K562 (cell line): ENCODE measurements at regions not wholly inside any gene's neighbourhood (a gene's known extent, or its start where the extent isn't known, plus 50 kb on each side); places are given as distances from the start of the nearest gene placed in this dataset.

Experiments used
- ATAC-seq: fragments of 200-7000 bp; cut with Tn5 transposase; 3 replicates; pipeline ENCODE4 v1.9.1; 2020; ENCODE audit warnings: moderate library complexity
- BruUV-seq: library from RNA; stranded (reverse); fragments of 400-500 nt; replicated peaks from 2 replicates; lab custom pipeline; 2021; lab: Mats Ljungman, UMichigan
- CTCF ChIA-PET: fragments of 300-600 bp; formaldehyde crosslinking; extraction: SDS; loops from one replicate; lab custom pipeline; 2021; ENCODE audit warnings: low intra/inter-chr PET ratio; lab: Yijun Ruan, JAX
- POLR2A ChIA-PET: fragments of 300-600, 350-650 bp; sonication (Branson Sonifier 250); formaldehyde crosslinking; extraction: SDS; loops from one replicate; lab custom pipeline; 2021; ENCODE audit warnings: antibody characterized with exemption, inconsistent platforms; lab: Yijun Ruan, JAX
- DNase-seq, 4 experiments: peaks; one replicate each; pipeline versions ENCODE4 v3.0.0 to v3.0.0-alpha.2; 2011 to 2018; ENCODE audit warnings: low spot score in 3 of 4, mixed read lengths in 3 of 4; ENCODE audit errors: extremely low read depth in 1 of 4
- FAIRE-seq: peaks from 2 replicates; lab custom pipeline; 2011; peaks lifted over from hg19 to GRCh38; lab: Jason Lieb, UNC
- H2AFZ ChIP-seq: 2 replicates; pipeline ENCODE4 v1.6.0; 2011; ENCODE audit warnings: low read depth, low read length, control low read depth, inconsistent platforms
- H3K27ac ChIP-seq: fragments of 200-600 bp; 3 replicates; pipeline ENCODE4 v1.8.0; 2011; ENCODE audit warnings: low read depth, mild to moderate bottlenecking, control low read depth, inconsistent platforms, low read length, moderate library complexity, mixed read lengths; ENCODE audit errors: extremely low read depth
- H3K27me3 ChIP-seq, 2 experiments: fragments of 300-600 bp in 1 of 2; 2 replicates in 1 of 2; 3 replicates in 1 of 2; pipeline versions ENCODE4 v1.6.0 to v1.8.0; 2011; ENCODE audit warnings: inconsistent platforms in 2 of 2, low read length in 2 of 2, mild to moderate bottlenecking in 1 of 2, mixed read lengths in 1 of 2, moderate library complexity in 1 of 2; ENCODE audit not compliant: control insufficient read depth in 2 of 2, insufficient read depth in 2 of 2
- H3K36me3 ChIP-seq: fragments of 300-600 bp; 3 replicates; pipeline ENCODE4 v1.8.0; 2011; ENCODE audit warnings: mild to moderate bottlenecking, low read length, inconsistent platforms; ENCODE audit not compliant: control insufficient read depth, insufficient read depth
- H3K4me1 ChIP-seq, 2 experiments: fragments of 200-600 bp in 1 of 2; replicated peaks in 1 of 2; 2 replicates in 1 of 2; 3 replicates in 1 of 2; pipeline versions ENCODE4 v1.5.1 to v1.8.0; 2011; ENCODE audit warnings: inconsistent platforms in 2 of 2, low read length in 2 of 2, mild to moderate bottlenecking in 1 of 2, mixed read lengths in 1 of 2, moderate library complexity in 1 of 2; ENCODE audit not compliant: control insufficient read depth in 2 of 2, insufficient read depth in 2 of 2
- H3K4me2 ChIP-seq: 2 replicates; pipeline ENCODE4 v1.6.1; 2011; ENCODE audit warnings: low read length, control low read depth, inconsistent platforms, mixed read lengths; ENCODE audit not compliant: insufficient read depth
- H3K4me3 ChIP-seq: fragments of 200-600 bp; sonication (generic), shearing (Covaris generic); 2 replicates; pipeline ENCODE4 v1.5.1; 2016; ENCODE audit warnings: control low read depth, inconsistent platforms
- H3K79me2 ChIP-seq: fragments of 200-600 bp; 3 replicates; pipeline ENCODE4 v1.8.0; 2011; ENCODE audit warnings: low read length, inconsistent platforms; ENCODE audit not compliant: control insufficient read depth, insufficient read depth
- H3K9ac ChIP-seq, 2 experiments: 2 replicates each; pipeline versions ENCODE4 v1.6.0 to v1.6.1; 2011; ENCODE audit warnings: low read depth in 2 of 2, low read length in 2 of 2, control low read depth in 1 of 2, inconsistent platforms in 1 of 2, mild to moderate bottlenecking in 1 of 2, mixed read lengths in 1 of 2; ENCODE audit not compliant: insufficient read depth in 1 of 2
- H3K9me1 ChIP-seq: one replicate; pipeline ENCODE4 v1.6.0; 2011; ENCODE audit warnings: inconsistent platforms, mild to moderate bottlenecking, low read length, moderate library complexity; ENCODE audit not compliant: control insufficient read depth, insufficient read depth
- H3K9me3 ChIP-seq: replicated peaks from 2 replicates; pipeline ENCODE4 v1.5.1; 2011; ENCODE audit warnings: low read depth, low read length, inconsistent platforms; ENCODE audit not compliant: control insufficient read depth, insufficient read depth
- H4K20me1 ChIP-seq: replicated peaks from 2 replicates; pipeline ENCODE4 v1.6.1; 2011; ENCODE audit warnings: low read length, inconsistent platforms, mixed read lengths; ENCODE audit not compliant: control insufficient read depth, insufficient read depth
- ADNP ChIP-seq: fragments of 200-800 bp; sonication (Bioruptor generic); IDR thresholded peaks from 2 replicates; pipeline ENCODE4 v1.6.1; 2016; ENCODE audit warnings: missing genetic modification characterization, missing compliant biosample characterization
- ARHGAP35 ChIP-seq: fragments of 450-650 bp; IDR thresholded peaks from 2 replicates; pipeline ENCODE4 v1.6.1; 2018; ENCODE audit not compliant: partially characterized antibody
- BDP1 ChIP-seq: IDR thresholded peaks from 3 replicates; pipeline ENCODE4 v1.6.1; 2011; ENCODE audit not compliant: insufficient read length, insufficient read depth
- FUS ChIP-seq: fragments of 200-400 bp; formaldehyde crosslinking; optimal IDR thresholded peaks from 2 replicates; pipeline ENCODE3; 2017; ENCODE audit warnings: low read depth, low read length
- LEF1 ChIP-seq: fragments of 450-650 bp; IDR thresholded peaks from 2 replicates; pipeline ENCODE4 v1.6.1; 2016; ENCODE audit warnings: mild to moderate bottlenecking
- MAFK ChIP-seq: IDR thresholded peaks from 2 replicates; pipeline ENCODE4 v1.6.1; 2011; ENCODE audit warnings: low read length, improper control_type of control experiment
- MBD2 ChIP-seq: sonication (generic); IDR thresholded peaks from 2 replicates; pipeline ENCODE4 v1.6.1; 2016; ENCODE audit warnings: low read depth, borderline replicate concordance
- MCM5 ChIP-seq: fragments of 450-650 bp; IDR thresholded peaks from 2 replicates; pipeline ENCODE4 v1.6.1; 2016; ENCODE audit warnings: low read depth
- PATZ1 ChIP-seq: fragments of 250-450 bp; sonication (Bioruptor Pico); IDR thresholded peaks from 2 replicates; pipeline ENCODE4 v1.5.0; 2020; ENCODE audit warnings: mild to moderate bottlenecking, borderline replicate concordance
- PHB2 ChIP-seq: fragments of 450-650 bp; IDR thresholded peaks from 2 replicates; pipeline ENCODE4 v1.6.1; 2017; ENCODE audit warnings: low read depth
- RBM15 ChIP-seq: fragments of 200-400 bp; formaldehyde crosslinking; IDR thresholded peaks from 2 replicates; pipeline ENCODE4 v1.6.1; 2018; ENCODE audit warnings: mild to moderate bottlenecking, low read length, moderate library complexity; ENCODE audit not compliant: insufficient read depth
- SMAD4 ChIP-seq: fragments of 250-450 bp; sonication (Bioruptor Pico); conservative IDR thresholded peaks from 2 replicates; pipeline ENCODE4 v1.8.0; 2021; ENCODE audit warnings: inconsistent platforms, mild to moderate bottlenecking, moderate library complexity
- SP2 ChIP-seq: IDR thresholded peaks from 2 replicates; pipeline ENCODE4 v1.6.1; 2011; ENCODE audit warnings: mild to moderate bottlenecking, low read depth, low read length, moderate library complexity; ENCODE audit not compliant: poor library complexity, severe bottlenecking; ENCODE audit errors: extremely low read depth
- STAG1 ChIP-seq: sonication (generic); formaldehyde crosslinking; IDR thresholded peaks from 2 replicates; pipeline ENCODE4 v1.5.0; 2020; ENCODE audit warnings: missing genetic modification reagents, borderline replicate concordance
- TSC22D4 ChIP-seq: fragments of 450-650 bp; IDR thresholded peaks from 2 replicates; pipeline ENCODE4 v1.6.1; 2016; ENCODE audit warnings: missing genetic modification characterization, missing biosample characterization, control low read depth
- ZNF175 ChIP-seq: fragments of 200-800 bp; sonication (Bioruptor generic); IDR thresholded peaks from 2 replicates; pipeline ENCODE4 v1.6.1; 2016; ENCODE audit warnings: low read depth, mild to moderate bottlenecking, missing genetic modification characterization, missing compliant biosample characterization
- ZNF224 ChIP-seq: sonication (generic); formaldehyde crosslinking; IDR thresholded peaks from 2 replicates; pipeline ENCODE4 v1.8.0; 2022; ENCODE audit warnings: mild to moderate bottlenecking, missing genetic modification reagents
- ZNF586 ChIP-seq: fragments of 450-650 bp; formaldehyde crosslinking; conservative IDR thresholded peaks from 2 replicates; pipeline ENCODE4 v1.4.0; 2020; ENCODE audit warnings: mild to moderate bottlenecking, moderate library complexity
- ZNF609 ChIP-seq: sonication (generic); formaldehyde crosslinking; IDR thresholded peaks from 2 replicates; pipeline ENCODE4 v1.8.1; 2023; ENCODE audit warnings: missing genetic modification reagents, mild to moderate bottlenecking, borderline replicate concordance
- WGBS: fragments of 100-300 bp; shearing (Covaris generic); methylation state at CpG from one replicate; pipeline ENCODE4 v1.1.6; 2016; ENCODE audit warnings: low coverage, mixed read lengths; ENCODE audit not compliant: insufficient coverage; ENCODE audit errors: missing lambda C conversion rate; 5-methylcytosine and 5-hydroxymethylcytosine counted together
- in situ Hi-C: fragments of 300-500 bp; cut with MboI; formaldehyde crosslinking; loops from 4 replicates; pipeline ENCODE4 v1.15.0; 2018; ENCODE audit warnings: inconsistent platforms, mixed read lengths
- intact Hi-C: fragments of 100-400 bp; cut with micrococcal nuclease; formaldehyde crosslinking; loops from 2 replicates; pipeline ENCODE4 v1.14.2; 2022

- peaks cover 17 to 29% of the 10 kb centered on the region in 2 experiments for H3K4me1 ChIP-seq
- intact Hi-C loops (no loop called here), in situ Hi-C loops (no loop called here)
- no peak for FAIRE-seq
- H3K9ac ChIP-seq: no peak overlapping the region
- H3K27me3 ChIP-seq: peaks cover 3 to 6% of the 10 kb centered on the region in 2 experiments; a peak in 1 of 5 replicates
- ChIA-PET POLR2A (interaction anchor here (0.8 to 1.3 kb wide), 2 partner anchors 42 to 94 kb away, joined by 4 to 5 read pairs; no protein-coding TSS in a partner anchor), CTCF (no interaction called here)
- H3K4me2 ChIP-seq: no peak overlapping the region
- BruUV-seq: no TSS peak
- H2AFZ ChIP-seq: no peak overlapping the region
- no peaks in the 10 kb centered on the region for H4K20me1 ChIP-seq
- H3K79me2 ChIP-seq: no peaks in the 10 kb centered on the region
- H3K4me3 ChIP-seq: no peak overlapping the region
- ATAC-seq: no peak
- no peaks in the 10 kb centered on the region for H3K9me3 ChIP-seq
- 14% methylated on average over 2 of the region's 2 CpGs for WGBS
- TF ChIP-seq ARHGAP35 (no peak), RBM15 (no peak), MAFK (no peak), LEF1 (no peak), ZNF586 (CRISPR knock-in tag) (no peak), SP2 (no peak), MCM5 (no peak), PATZ1 (CRISPR knock-in tag) (no peak), ZNF224 (CRISPR knock-in tag) (no peak), BDP1 (no peak), ZNF609 (CRISPR knock-in tag) (no peak), PHB2 (no peak), STAG1 (CRISPR knock-in tag) (no peak), FUS (no peak), TSC22D4 (no peak), ADNP (tag) (no peak), ZNF175 (CRISPR knock-in tag) (no peak), MBD2 (no peak), SMAD4 (CRISPR knock-in tag) (no peak)
- no peaks in the 10 kb centered on the region for H3K36me3 ChIP-seq
- no peak overlapping the region for H3K27ac ChIP-seq
- no peaks in the 10 kb centered on the region for H3K9me1 ChIP-seq
- DNase-seq: no peak
Observed at GRCh38 chr11:10986006-10986405, 128.2 kb upstream of the ZBED5 start.
